Fibroblast of pulmonary artery (primary cell): ENCODE measurements at regions not wholly inside any gene's neighbourhood (a gene's known extent, or its start where the extent isn't known, plus 50 kb on each side); places are given as distances from the start of the nearest gene placed in this dataset.
"Not testable (repeated sequence)": the region's sequence is repeated elsewhere in the genome, so short reads cannot be mapped to it uniquely, and the experiment has no call there.

Source experiments
- DNase-seq: peaks from one replicate; pipeline ENCODE4 v3.0.0-alpha.2; 2010; ENCODE audit warnings: low read depth
- H3K4me3 ChIP-seq: replicated peaks from 2 replicates; pipeline ENCODE4 v1.5.1; 2011; ENCODE audit warnings: low read depth, mild to moderate bottlenecking, control low read depth, low read length, moderate library complexity
- CTCF ChIP-seq: IDR thresholded peaks from 2 replicates; pipeline ENCODE4 v1.5.1; 2011; ENCODE audit warnings: mild to moderate bottlenecking, control low read depth, low read length, inconsistent platforms; ENCODE audit errors: missing control alignments

GRCh38 chr9:18275313-18275990, 198.5 kb upstream of the ADAMTSL1 start:
- TF ChIP-seq CTCF, result no peak
- no peak for DNase-seq

GRCh38 chr9:18281291-18281690, 192.7 kb upstream of the ADAMTSL1 start:
- DNase-seq, result no peak

More at GRCh38 chr9:18275313-18275990, 198.5 kb upstream of the ADAMTSL1 start:
- no peak overlapping the region for H3K4me3 ChIP-seq

GRCh38 chr9:18294229-18294628, 179.7 kb upstream of the ADAMTSL1 start:
- H3K4me3 ChIP-seq, result no peak overlapping the region
- no peak for TF ChIP-seq CTCF
- DNase-seq, result no peak

More at GRCh38 chr9:18281291-18281690, 192.7 kb upstream of the ADAMTSL1 start:
- TF ChIP-seq CTCF, result no peak
- no peak overlapping the region for H3K4me3 ChIP-seq

GRCh38 chr9:18296702-18297055, 177.3 kb upstream of the ADAMTSL1 start:
- TF ChIP-seq CTCF, result no peak
- DNase-seq, result peak; percentile 48
- peak overlapping the region; percentile 39 for H3K4me3 ChIP-seq

- peak; percentile 37 for DNase-seq
- peak overlapping the region; percentile 39 for H3K4me3 ChIP-seq
These were observed 176.7 kb upstream of the ADAMTSL1 start for GRCh38 chr9:18297056-18297841.

GRCh38 chr9:18299449-18299848, 174.5 kb upstream of the ADAMTSL1 start:
- no peak for DNase-seq
- TF ChIP-seq CTCF, result no peak
- H3K4me3 ChIP-seq, result no peak overlapping the region

More at GRCh38 chr9:18297056-18297841, 176.7 kb upstream of the ADAMTSL1 start:
- peak; percentile 41 for TF ChIP-seq CTCF

GRCh38 chr9:18305167-18305806, 168.7 kb upstream of the ADAMTSL1 start:
- DNase-seq, H3K4me3 ChIP-seq: not testable (repeated sequence)
